GM18909 (cell line): ENCODE measurements at regions not wholly inside any gene's neighbourhood (a gene's known extent, or its start where the extent isn't known, plus 50 kb on each side); places are given as distances from the start of the nearest gene placed in this dataset.
"Not testable (repeated sequence)": the region's sequence is repeated elsewhere in the genome, so short reads cannot be mapped to it uniquely, and the experiment has no call there.

Experiments
- ATAC-seq: cut with Tn5 transposase; IDR thresholded peaks from one replicate; pipeline ENCODE4 v1.9.1; 2021; ENCODE audit warnings: mild to moderate bottlenecking; ENCODE audit not compliant: unreplicated experiment, poor library complexity

- no peak for ATAC-seq
These were observed 855.6 kb downstream of the KCNJ2 start for GRCh38 chr17:71024969-71025368.

- ATAC-seq: no peak
These were observed 859.9 kb downstream of the KCNJ2 start for GRCh38 chr17:71029246-71029645.

- not testable (repeated sequence) for ATAC-seq
These were observed 862.0 kb downstream of the KCNJ2 start for GRCh38 chr17:71031286-71031685.

GRCh38 chr17:71032746-71033273 is 863.5 kb downstream of the KCNJ2 start:
- ATAC-seq: no peak

- no peak for ATAC-seq
These were observed 864.0 kb downstream of the KCNJ2 start for GRCh38 chr17:71033336-71033735.

- ATAC-seq: no peak
These were observed 865.9 kb downstream of the KCNJ2 start for GRCh38 chr17:71035226-71035625.

GRCh38 chr17:71037386-71037785 is 868.1 kb downstream of the KCNJ2 start:
- ATAC-seq: no peak

- no peak for ATAC-seq
These were observed 870.1 kb downstream of the KCNJ2 start for GRCh38 chr17:71039391-71039790.

GRCh38 chr17:71052971-71053370 is 883.6 kb downstream of the KCNJ2 start:
- ATAC-seq: no peak

- ATAC-seq: no peak
These were observed 885.8 kb downstream of the KCNJ2 start for GRCh38 chr17:71055128-71055527.

GRCh38 chr17:71057448-71057847 is 888.1 kb downstream of the KCNJ2 start:
- no peak for ATAC-seq

GRCh38 chr17:71057938-71058337 is 888.6 kb downstream of the KCNJ2 start:
- ATAC-seq: no peak

GRCh38 chr17:71063127-71063526 is 893.8 kb downstream of the KCNJ2 start:
- ATAC-seq: no peak

GRCh38 chr17:71063559-71063958 is 894.2 kb downstream of the KCNJ2 start:
- ATAC-seq: no peak

- no peak for ATAC-seq
These were observed 898.5 kb downstream of the KCNJ2 start for GRCh38 chr17:71067669-71068407.

GRCh38 chr17:71068408-71068750 is 899.0 kb downstream of the KCNJ2 start:
- ATAC-seq: no peak

GRCh38 chr17:71071041-71071440 is 901.7 kb downstream of the KCNJ2 start:
- no peak for ATAC-seq

GRCh38 chr17:71071837-71072236 is 902.5 kb downstream of the KCNJ2 start:
- ATAC-seq: no peak

GRCh38 chr17:71080937-71081336 is 911.6 kb downstream of the KCNJ2 start:
- no peak for ATAC-seq

GRCh38 chr17:71081666-71082065 is 912.3 kb downstream of the KCNJ2 start:
- ATAC-seq: no peak

- ATAC-seq: no peak
These were observed 914.9 kb downstream of the KCNJ2 start for GRCh38 chr17:71084219-71084618.

- ATAC-seq: no peak
These were observed 915.5 kb downstream of the KCNJ2 start for GRCh38 chr17:71084838-71085237.
